IMR-90 (cell line): ENCODE measurements at regions not wholly inside any gene's neighbourhood (a gene's known extent, or its start where the extent isn't known, plus 50 kb on each side); places are given as distances from the start of the nearest gene placed in this dataset.

Source experiments
- ATAC-seq: fragments of 200-7000 bp; cut with Tn5 transposase; 2 replicates; pipeline ENCODE4 v1.9.1; 2020; ENCODE audit warnings: low read depth, mild to moderate bottlenecking, moderate library complexity
- BruUV-seq: library from RNA; stranded (reverse); fragments of 400-500 nt; replicated peaks from 2 replicates; lab custom pipeline; 2021; lab: Mats Ljungman, UMichigan
- CTCF ChIA-PET: fragments of 300-600 bp; formaldehyde crosslinking; extraction: SDS; loops from one replicate; lab custom pipeline; 2021; ENCODE audit warnings: antibody characterized with exemption; lab: Yijun Ruan, JAX
- POLR2A ChIA-PET: fragments of 300-600 bp; sonication (Branson Sonifier 250); formaldehyde crosslinking; loops from one replicate; lab custom pipeline; 2022; ENCODE audit warnings: antibody characterized with exemption; ENCODE audit not compliant: unreplicated experiment; lab: Charles Lee
- DNase-seq: peaks from one replicate; pipeline ENCODE4 v3.0.0; 2013
- H2AFZ ChIP-seq: replicated peaks from 2 replicates; pipeline ENCODE3; 2013; ENCODE audit warnings: low read length, mild to moderate bottlenecking; ENCODE audit not compliant: poor library complexity
- H2AK5ac ChIP-seq: 2 replicates; pipeline ENCODE4 v1.6.1; 2013; ENCODE audit warnings: low read depth, low read length, inconsistent platforms
- H2AK9ac ChIP-seq: replicated peaks from 2 replicates; pipeline ENCODE3; 2013; ENCODE audit warnings: mild to moderate bottlenecking, low read depth, low read length, moderate library complexity; ENCODE audit not compliant: poor library complexity
- H2BK120ac ChIP-seq: 2 replicates; pipeline ENCODE4 v1.6.1; 2013; ENCODE audit warnings: low read depth, low read length, inconsistent platforms
- H2BK15ac ChIP-seq: 3 replicates; pipeline ENCODE4 v1.6.1; 2013; ENCODE audit warnings: low read depth, low read length, inconsistent platforms
- H2BK20ac ChIP-seq: 2 replicates; pipeline ENCODE4 v1.6.1; 2013; ENCODE audit warnings: low read depth, mild to moderate bottlenecking, inconsistent platforms, low read length, moderate library complexity
- H2BK5ac ChIP-seq: 2 replicates; pipeline ENCODE4 v1.6.1; 2013; ENCODE audit warnings: mild to moderate bottlenecking, low read depth, low read length, inconsistent platforms; ENCODE audit not compliant: poor library complexity, severe bottlenecking
- H3K14ac ChIP-seq: replicated peaks from 2 replicates; pipeline ENCODE4 v1.6.1; 2013; ENCODE audit warnings: low read depth, low read length, inconsistent platforms
- H3K18ac ChIP-seq: 2 replicates; pipeline ENCODE4 v1.6.1; 2013; ENCODE audit warnings: low read depth, low read length, control low read depth
- H3K23ac ChIP-seq: 2 replicates; pipeline ENCODE4 v1.6.1; 2013; ENCODE audit warnings: low read depth, low read length, inconsistent platforms
- H3K27ac ChIP-seq: 2 replicates; pipeline ENCODE4 v1.5.1; 2013; ENCODE audit warnings: mild to moderate bottlenecking, control low read depth, low read length; ENCODE audit not compliant: insufficient read depth
- H3K27me3 ChIP-seq: 2 replicates; pipeline ENCODE4 v1.6.1; 2013; ENCODE audit warnings: low read length; ENCODE audit not compliant: control insufficient read depth, insufficient read depth
- H3K36me3 ChIP-seq: 2 replicates; pipeline ENCODE4 v1.6.1; 2013; ENCODE audit warnings: low read length, mixed read lengths; ENCODE audit not compliant: control insufficient read depth, insufficient read depth
- H3K4ac ChIP-seq: 2 replicates; pipeline ENCODE4 v1.6.1; 2013; ENCODE audit warnings: low read depth, low read length, inconsistent platforms
- H3K4me1 ChIP-seq: 2 replicates; pipeline ENCODE4 v1.6.1; 2013; ENCODE audit warnings: low read length, mixed read lengths; ENCODE audit not compliant: control insufficient read depth, insufficient read depth
- H3K4me2 ChIP-seq: 2 replicates; pipeline ENCODE4 v1.6.1; 2013; ENCODE audit warnings: low read depth, mild to moderate bottlenecking, control low read depth, low read length, moderate library complexity
- H3K4me3 ChIP-seq: 2 replicates; pipeline ENCODE4 v1.5.1; 2013; ENCODE audit warnings: low read depth, mild to moderate bottlenecking, control low read depth, low read length, moderate library complexity; ENCODE audit not compliant: insufficient read depth
- H3K56ac ChIP-seq: 2 replicates; pipeline ENCODE4 v1.6.1; 2013; ENCODE audit warnings: low read length, inconsistent platforms; ENCODE audit not compliant: insufficient read depth; ENCODE audit errors: extremely low read depth
- H3K79me1 ChIP-seq, 2 experiments: 2 replicates each; pipeline ENCODE4 v1.6.1; 2013; ENCODE audit warnings: low read length in 2 of 2, inconsistent platforms in 1 of 2, low read depth in 1 of 2
- H3K9ac ChIP-seq: 2 replicates; pipeline ENCODE4 v1.6.1; 2013; ENCODE audit warnings: low read depth, low read length, control low read depth
- H3K9me1 ChIP-seq: 2 replicates; pipeline ENCODE4 v1.6.1; 2013; ENCODE audit warnings: low read length, inconsistent platforms; ENCODE audit not compliant: insufficient read depth
- H3K9me3 ChIP-seq: 2 replicates; pipeline ENCODE4 v1.6.1; 2013; ENCODE audit warnings: low read length; ENCODE audit not compliant: control insufficient read depth, insufficient read depth
- H4K20me1 ChIP-seq: 2 replicates; pipeline ENCODE4 v1.6.1; 2013; ENCODE audit warnings: low read length, inconsistent platforms; ENCODE audit not compliant: insufficient read depth
- H4K5ac ChIP-seq: 2 replicates; pipeline ENCODE4 v1.6.1; 2013; ENCODE audit warnings: mild to moderate bottlenecking, low read depth, low read length, control low read depth
- H4K8ac ChIP-seq, 2 experiments: 2 replicates each; pipeline ENCODE4 v1.6.1; 2013; ENCODE audit warnings: low read depth in 2 of 2, low read length in 2 of 2, control low read depth in 1 of 2, inconsistent platforms in 1 of 2
- H4K91ac ChIP-seq: 2 replicates; pipeline ENCODE4 v1.6.1; 2013; ENCODE audit warnings: low read depth, low read length, inconsistent platforms; ENCODE audit not compliant: insufficient read depth
- MAFK ChIP-seq: IDR thresholded peaks from 2 replicates; pipeline ENCODE4 v1.6.1; 2012; ENCODE audit warnings: low read depth, low read length, improper control_type of control experiment
- POLR2A ChIP-seq: IDR thresholded peaks from 2 replicates; pipeline ENCODE4 v1.6.1; 2012; ENCODE audit warnings: mild to moderate bottlenecking, low read depth, low read length
- SMC3 ChIP-seq: fragments of 150-350 bp; IDR thresholded peaks from 2 replicates; pipeline ENCODE4 v1.6.1; 2016; ENCODE audit warnings: low read depth, mild to moderate bottlenecking, antibody characterized with exemption, low read length, moderate library complexity
- WGBS, 2 experiments: methylation state at CpG; one replicate each; pipeline versions ENCODE4 v1.1.5 to v1.1.7; 2013; ENCODE audit warnings: missing lambda C conversion rate in 2 of 2; ENCODE audit not compliant: insufficient read length in 1 of 2; ENCODE audit errors: extremely low coverage in 2 of 2; 5-methylcytosine and 5-hydroxymethylcytosine counted together
- dilution Hi-C: fragments of 300-500 bp; cut with HindIII; formaldehyde crosslinking; loops from one replicate; pipeline ENCODE4 v1.14.3; 2018; ENCODE audit warnings: low sequenced_read_pairs; ENCODE audit not compliant: unreplicated experiment
- in situ Hi-C: fragments of 300-500 bp; cut with MboI; formaldehyde crosslinking; loops from 3 replicates; pipeline ENCODE4 v1.14.3; 2019; ENCODE audit warnings: low sequenced_read_pairs, inconsistent platforms, mixed read lengths
- intact Hi-C: fragments of 100-400 bp; cut with micrococcal nuclease; formaldehyde crosslinking; loops from 2 replicates; pipeline ENCODE4 v1.10.0; 2022

DNA sequence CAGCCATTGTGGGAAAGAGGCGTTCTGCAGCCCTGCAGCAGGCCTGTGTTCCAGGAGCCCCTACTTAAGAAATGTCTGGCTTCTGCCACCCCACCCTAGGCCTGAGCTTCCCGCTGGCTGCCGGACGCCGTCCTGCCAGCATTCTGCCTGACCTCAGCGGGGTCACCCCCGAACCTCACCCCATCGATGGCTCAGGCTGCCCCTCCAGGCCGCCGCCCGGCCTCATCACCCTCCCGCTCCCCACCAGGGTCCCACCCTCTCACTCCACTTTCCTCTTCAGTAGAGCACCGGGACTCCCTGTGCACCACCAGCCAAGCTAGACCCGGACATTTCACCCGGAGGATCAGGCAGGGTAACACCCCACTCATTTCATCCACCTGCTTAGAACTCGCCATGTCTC lies 73.6 kb upstream of the SALL3 start:
- Histone ChIP-seq H3K9me1 (no peaks in the 10 kb centered on the region), H3K9ac (no peak overlapping the region), H3K56ac (no peak overlapping the region), H2AK5ac (no peak overlapping the region), H2BK15ac (no peak overlapping the region), H3K4me1 (no peaks in the 10 kb centered on the region), H2BK5ac (no peak overlapping the region), H3K18ac (no peak overlapping the region), H2AFZ (no peak overlapping the region), H2BK120ac (no peak overlapping the region), H3K27ac (no peak overlapping the region), H2AK9ac (no peak overlapping the region), H3K36me3 (no peaks in the 10 kb centered on the region), H3K9me3 (peaks cover 34% of the 10 kb centered on the region), H4K5ac (no peak overlapping the region), H4K8ac (no peak overlapping the region), H4K20me1 (no peaks in the 10 kb centered on the region), H3K23ac (no peak overlapping the region), H3K4me3 (no peak overlapping the region), H4K91ac (no peak overlapping the region), H2BK20ac (no peak overlapping the region), H3K27me3 (no peaks in the 10 kb centered on the region), H3K14ac (no peak overlapping the region), H3K4ac (no peak overlapping the region), H3K4me2 (no peak overlapping the region), H3K79me1 (no peaks in the 10 kb centered on the region)
- ChIA-PET POLR2A (no interaction called here), CTCF (no interaction called here)
- no peak for DNase-seq
- WGBS, 2 experiments = 43% methylated on average over 1 of the region's 16 CpGs; no CpG with 5 or more reads in 1 of the 2 experiments
- in situ Hi-C loops (no loop called here), dilution Hi-C loops (no loop called here), intact Hi-C loops (no loop called here)
- no peak for ATAC-seq
- no TSS peak for BruUV-seq
- no peak for TF ChIP-seq MAFK
- no peak for TF ChIP-seq SMC3
- TF ChIP-seq POLR2A = no peak
